Esophagus squamous epithelium (tissue), 5 donors: ENCODE measurements at regions not wholly inside any gene's neighbourhood (a gene's known extent, or its start where the extent isn't known, plus 50 kb on each side); places are given as distances from the start of the nearest gene placed in this dataset.

Source experiments
- DNase-seq: peaks from one replicate; lab custom pipeline; 2025; lab: John Stamatoyannopoulos, UW
- H3K27ac ChIP-seq, 4 donors: fragments of 200-600 bp; sonication (generic); one replicate each; pipeline ENCODE4 v1.5.1; 2016 to 2019; ENCODE audit warnings: mild to moderate bottlenecking in 1 of 4
- H3K27me3 ChIP-seq, 4 donors: fragments of 200-600 bp; sonication (generic); 1 replicate in 3 of 4; 2 replicates in 1 of 4; pipeline versions ENCODE4 v1.5.1 to v1.6.0; 2017 to 2021; ENCODE audit warnings: antibody characterized with exemption in 1 of 4
- H3K36me3 ChIP-seq, 3 donors: fragments of 200-600 bp; sonication (generic); one replicate each; pipeline ENCODE4 v1.5.1; 2016 to 2019
- H3K4me1 ChIP-seq, 3 donors: fragments of 200-600 bp; sonication (generic); one replicate each; pipeline ENCODE4 v1.5.1; 2017 to 2019
- H3K4me3 ChIP-seq, 4 donors: fragments of 200-600 bp; sonication (generic); 1 replicate in 3 of 4; 2 replicates in 1 of 4; pipeline ENCODE4 v1.5.1; 2016 to 2019; ENCODE audit warnings: mild to moderate bottlenecking in 2 of 4, moderate library complexity in 1 of 4
- H3K9me3 ChIP-seq, 3 donors: fragments of 200-600 bp; sonication (generic); one replicate each; pipeline ENCODE4 v1.5.1; 2016 to 2019
- CTCF ChIP-seq, 6 experiments: fragments of 450-650 bp in 4 of 6; fragments of 200-600 bp in 2 of 6; sonication (generic) in 2 of 6; IDR thresholded peaks; one replicate each; pipeline ENCODE4 v1.5.1; 2016 to 2019; ENCODE audit warnings: antibody characterized with exemption in 6 of 6, mild to moderate bottlenecking in 4 of 6, moderate library complexity in 4 of 6
- POLR2A ChIP-seq, 4 donors: fragments of 450-650 bp; IDR thresholded peaks; one replicate each; pipeline ENCODE4 v1.6.1; 2017; ENCODE audit warnings: antibody characterized with exemption in 4 of 4, mild to moderate bottlenecking in 4 of 4, moderate library complexity in 3 of 4
- WGBS, 2 donors: methylation state at CpG; one replicate each; pipeline ENCODE4 v1.1.5; 2018; 5-methylcytosine and 5-hydroxymethylcytosine counted together
- intact Hi-C: fragments of 100-400 bp; cut with DNase I; formaldehyde crosslinking; loops from one replicate; pipeline ENCODE4 v1.15.0; 2022
- small RNA-seq, 4 donors: library from RNA; depleted of rRNA; stranded (forward); fragments of <200 nt; gene quantifications; one replicate each; pipeline ENCODE3, GENCODE V24; 2016
- donor health status: DM: yes; HTN: yes; CAD: no.

- Histone ChIP-seq H3K36me3 (no peaks in the 10 kb centered on the region), H3K27ac (no peak overlapping the region), H3K27me3 (no peaks in the 10 kb centered on the region), H3K4me1 (no peaks in the 10 kb centered on the region), H3K9me3 (no peaks in the 10 kb centered on the region), H3K4me3 (no peak overlapping the region)
- intact Hi-C loops: no loop called here
- DNase-seq: no peak
- TF ChIP-seq POLR2A (IDR thresholded peaks at IDR 0.05): no peak
- no peak for TF ChIP-seq CTCF (IDR thresholded peaks at IDR 0.05)
- 69 to 73% methylated on average over 7 of the region's 7 CpGs for WGBS, 2 donors
These were observed 66.8 kb upstream of the BCHE start for GRCh38 chr3:165903885-165904630.

GRCh38 chr3:165899066-165899465 is 61.8 kb upstream of the BCHE start:
- intact Hi-C loops: no loop called here
- no peaks in the 10 kb centered on the region for H3K9me3 ChIP-seq
- H3K4me3 ChIP-seq: no peak overlapping the region
- DNase-seq: no peak
- H3K4me1 ChIP-seq: no peaks in the 10 kb centered on the region
- no peaks in the 10 kb centered on the region for H3K27me3 ChIP-seq
- no peak overlapping the region for H3K27ac ChIP-seq
- WGBS, 2 donors: 81 to 89% methylated on average over 1 of the region's 1 CpG
- no peaks in the 10 kb centered on the region for H3K36me3 ChIP-seq
- TF ChIP-seq CTCF (IDR thresholded peaks at IDR 0.05) (no peak), POLR2A (IDR thresholded peaks at IDR 0.05) (no peak)

- H3K27ac ChIP-seq: no peak overlapping the region
- intact Hi-C loops: no loop called here
- no peaks in the 10 kb centered on the region for H3K4me1 ChIP-seq
- no peaks in the 10 kb centered on the region for H3K27me3 ChIP-seq
- no peak for DNase-seq
- no peaks in the 10 kb centered on the region for H3K9me3 ChIP-seq
- H3K36me3 ChIP-seq: no peaks in the 10 kb centered on the region
- H3K4me3 ChIP-seq: no peak overlapping the region
- 74 to 83% methylated on average over 7 of the region's 7 CpGs for WGBS, 2 donors
- TF ChIP-seq POLR2A (IDR thresholded peaks at IDR 0.05) (no peak), CTCF (IDR thresholded peaks at IDR 0.05) (no peak)
These were observed 59.9 kb upstream of the BCHE start for GRCh38 chr3:165897137-165897536.

GRCh38 chr3:165895919-165896318 is 58.7 kb upstream of the BCHE start:
- TF ChIP-seq POLR2A (IDR thresholded peaks at IDR 0.05) (no peak), CTCF (IDR thresholded peaks at IDR 0.05) (no peak)
- DNase-seq: no peak
- Histone ChIP-seq H3K9me3 (no peaks in the 10 kb centered on the region), H3K27me3 (no peaks in the 10 kb centered on the region), H3K4me3 (no peak overlapping the region), H3K36me3 (no peaks in the 10 kb centered on the region), H3K27ac (no peak overlapping the region), H3K4me1 (no peaks in the 10 kb centered on the region)
- WGBS, 2 donors: 47 to 55% methylated on average over 5 of the region's 5 CpGs
- intact Hi-C loops: no loop called here

GRCh38 chr3:165892565-165892964 is 55.3 kb upstream of the BCHE start:
- TF ChIP-seq CTCF (IDR thresholded peaks at IDR 0.05) (no peak), POLR2A (IDR thresholded peaks at IDR 0.05) (no peak)
- Histone ChIP-seq H3K27ac (no peak overlapping the region), H3K4me3 (no peak overlapping the region), H3K9me3 (no peaks in the 10 kb centered on the region), H3K27me3 (no peaks in the 10 kb centered on the region), H3K36me3 (no peaks in the 10 kb centered on the region), H3K4me1 (no peaks in the 10 kb centered on the region)
- intact Hi-C loops: no loop called here
- 58 to 67% methylated on average over 4 of the region's 4 CpGs for WGBS, 2 donors
- DNase-seq: no peak

Small RNAs in the stretch of these regions (small RNA-seq; reads per million reads assigned to genes)
- gene AC069439.1: 0 reads per million in 4 donors
- 0 reads per million in 4 donors for gene AC072046.1
- gene AC072046.2: 0 reads per million in 4 donors
- 0 reads per million in 4 donors for gene MTND4LP10
- gene RN7SKP298: 0 reads per million in 4 donors
